ENCODE measurements at regions not wholly inside any gene's neighbourhood (a gene's known extent, or its start where the extent isn't known, plus 50 kb on each side); places are given as distances from the start of the nearest gene placed in this dataset.

DNA sequence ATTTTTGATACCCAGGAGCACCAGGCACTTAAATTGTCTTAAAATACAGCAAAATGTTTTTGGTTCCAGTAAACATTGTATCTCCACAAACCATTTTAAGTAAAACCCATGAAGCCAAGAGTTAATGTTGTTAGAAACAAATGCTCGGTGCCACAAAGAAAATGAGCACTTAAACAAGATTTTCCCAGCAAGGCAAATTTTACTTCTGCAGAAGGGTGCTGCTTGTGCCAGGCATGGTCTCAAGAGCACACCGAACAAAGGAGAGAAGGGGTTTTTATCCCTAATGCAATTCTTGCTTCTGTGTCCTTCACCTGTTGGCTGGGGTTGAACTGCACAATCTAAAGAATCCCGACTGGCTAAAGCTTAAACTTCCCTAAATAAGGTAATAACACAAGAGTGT is 286.7 kb downstream of the ADCYAP1 start:
- POLR2A ChIA-PET, result no interaction called here
- CTCF ChIA-PET, result no interaction called here
- TF ChIP-seq BHLHE40 (IDR thresholded peaks at IDR 0.05; ENCODE audit: borderline replicate concordance) (no peak), FOXA1 (IDR thresholded peaks at IDR 0.05) (no peak), NFRKB (IDR thresholded peaks at IDR 0.05) (no peak), ZNF384 (IDR thresholded peaks at IDR 0.05) (no peak), CTBP1 (IDR thresholded peaks at IDR 0.05; ENCODE audit: borderline replicate concordance) (no peak), ELF4 (IDR thresholded peaks at IDR 0.05) (no peak), LEF1 (IDR thresholded peaks at IDR 0.05; ENCODE audit: borderline replicate concordance) (no peak)
- DNase-seq (ENCODE audit: extremely low spot score), result no peak

DNA sequence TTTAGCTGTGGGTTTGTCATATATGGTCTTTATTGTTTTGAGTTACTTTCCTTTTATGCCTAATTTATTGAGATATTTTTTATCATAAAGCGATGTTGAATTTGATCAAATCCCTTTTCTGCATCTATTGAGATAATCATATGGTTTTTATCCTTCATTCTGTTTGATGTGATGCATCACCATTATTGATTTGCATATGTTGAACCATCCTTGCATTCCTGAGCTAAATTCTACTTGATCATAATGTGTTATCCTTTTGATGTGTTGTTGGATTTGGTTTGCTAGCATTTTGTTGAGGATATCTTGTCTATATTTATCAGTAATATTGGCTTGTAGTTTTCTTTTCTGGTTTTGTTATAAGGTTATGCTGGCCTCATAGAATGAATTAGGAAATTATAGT is 308.5 kb downstream of the ADCYAP1 start:
- TF ChIP-seq, protein P1, sequence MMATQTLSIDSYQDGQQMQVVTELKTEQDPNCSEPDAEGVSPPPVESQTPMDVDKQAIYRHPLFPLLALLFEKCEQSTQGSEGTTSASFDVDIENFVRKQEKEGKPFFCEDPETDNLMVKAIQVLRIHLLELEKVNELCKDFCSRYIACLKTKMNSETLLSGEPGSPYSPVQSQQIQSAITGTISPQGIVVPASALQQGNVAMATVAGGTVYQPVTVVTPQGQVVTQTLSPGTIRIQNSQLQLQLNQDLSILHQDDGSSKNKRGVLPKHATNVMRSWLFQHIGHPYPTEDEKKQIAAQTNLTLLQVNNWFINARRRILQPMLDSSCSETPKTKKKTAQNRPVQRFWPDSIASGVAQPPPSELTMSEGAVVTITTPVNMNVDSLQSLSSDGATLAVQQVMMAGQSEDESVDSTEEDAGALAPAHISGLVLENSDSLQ (IDR thresholded peaks at IDR 0.05), result no peak
- TF ChIP-seq CTBP1 (IDR thresholded peaks at IDR 0.05; ENCODE audit: borderline replicate concordance) (no peak), BHLHE40 (IDR thresholded peaks at IDR 0.05; ENCODE audit: borderline replicate concordance) (no peak), ZNF384 (IDR thresholded peaks at IDR 0.05) (no peak), TARDBP (IDR thresholded peaks at IDR 0.05) (no peak), HDGF (IDR thresholded peaks at IDR 0.05; ENCODE audit: borderline replicate concordance) (no peak), FOXA1 (IDR thresholded peaks at IDR 0.05) (no peak)
- ChIA-PET POLR2A (no interaction called here), CTCF (no interaction called here)
- no peak for DNase-seq (ENCODE audit: extremely low spot score)

DNA sequence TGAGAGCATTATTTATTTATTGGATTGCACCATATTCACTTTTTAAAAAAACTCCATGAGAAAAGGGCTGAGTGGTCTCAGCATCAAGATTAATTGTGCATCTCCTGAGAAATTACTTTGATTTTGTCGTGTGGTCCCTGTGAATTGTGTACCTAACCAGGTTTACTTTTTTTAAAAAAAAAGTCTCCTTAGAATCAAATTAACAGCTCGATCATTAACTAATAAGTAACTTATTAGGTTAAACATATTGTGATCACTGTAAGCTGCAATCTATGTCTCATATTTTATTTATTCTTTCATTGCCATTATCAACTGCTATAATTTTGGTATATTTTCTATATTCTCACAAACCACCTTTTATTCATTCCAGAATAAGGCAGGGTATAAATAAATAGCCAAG is 318.2 kb downstream of the ADCYAP1 start:
- no peak for DNase-seq (ENCODE audit: extremely low spot score)
- ChIA-PET POLR2A (no interaction called here), CTCF (no interaction called here)
- TF ChIP-seq LEF1 (IDR thresholded peaks at IDR 0.05; ENCODE audit: borderline replicate concordance) (no peak), FOXK2 (IDR thresholded peaks at IDR 0.05) (no peak), SP1 (IDR thresholded peaks at IDR 0.05) (no peak), ZNF384 (IDR thresholded peaks at IDR 0.05) (no peak), ARNT (IDR thresholded peaks at IDR 0.05) (no peak), FOXA1 (IDR thresholded peaks at IDR 0.05) (no peak), SUZ12 (IDR thresholded peaks at IDR 0.05) (no peak), L3MBTL2 (conservative IDR thresholded peaks at IDR 0.05) (no peak), NFRKB (IDR thresholded peaks at IDR 0.05) (no peak), CTBP1 (IDR thresholded peaks at IDR 0.05; ENCODE audit: borderline replicate concordance) (no peak), BHLHE40 (IDR thresholded peaks at IDR 0.05; ENCODE audit: borderline replicate concordance) (no peak), TARDBP (IDR thresholded peaks at IDR 0.05) (no peak), ELF4 (IDR thresholded peaks at IDR 0.05) (no peak), FOXM1 (IDR thresholded peaks at IDR 0.05; ENCODE audit: borderline replicate concordance) (no peak)
- TF ChIP-seq, protein P1 (IDR thresholded peaks at IDR 0.05), result no peak

DNA sequence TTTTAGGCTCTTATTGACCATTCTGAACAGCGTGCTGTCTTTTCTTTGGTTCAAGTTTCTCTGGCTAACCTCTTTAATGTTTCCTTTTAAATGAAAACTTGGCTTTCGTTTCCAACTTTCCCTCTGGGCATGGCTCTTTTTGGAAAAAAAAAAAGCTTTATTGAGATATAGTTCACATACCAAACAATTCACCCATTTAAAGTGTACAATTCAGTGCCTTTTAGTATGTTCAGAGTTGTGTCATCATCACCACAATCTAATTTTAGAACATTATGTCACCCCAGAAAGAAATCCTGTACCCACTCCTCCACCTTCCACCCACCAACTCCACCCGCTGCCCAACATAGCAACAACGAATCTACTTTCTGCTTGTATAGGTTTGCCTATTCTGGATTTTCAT is 322.4 kb downstream of the ADCYAP1 start:
- TF ChIP-seq SUZ12 (IDR thresholded peaks at IDR 0.05) (no peak), TARDBP (IDR thresholded peaks at IDR 0.05) (no peak), FOXA1 (IDR thresholded peaks at IDR 0.05) (no peak), ARNT (IDR thresholded peaks at IDR 0.05) (no peak), LEF1 (IDR thresholded peaks at IDR 0.05; ENCODE audit: borderline replicate concordance) (no peak), CTBP1 (IDR thresholded peaks at IDR 0.05; ENCODE audit: borderline replicate concordance) (no peak), L3MBTL2 (conservative IDR thresholded peaks at IDR 0.05) (no peak), NFRKB (IDR thresholded peaks at IDR 0.05) (no peak), ZNF384 (IDR thresholded peaks at IDR 0.05) (no peak), FOXM1 (IDR thresholded peaks at IDR 0.05; ENCODE audit: borderline replicate concordance) (no peak), SP1 (IDR thresholded peaks at IDR 0.05) (no peak), FOXK2 (IDR thresholded peaks at IDR 0.05) (no peak), HDGF (IDR thresholded peaks at IDR 0.05; ENCODE audit: borderline replicate concordance) (no peak), BHLHE40 (IDR thresholded peaks at IDR 0.05; ENCODE audit: borderline replicate concordance) (no peak)
- TF ChIP-seq, protein P1 (IDR thresholded peaks at IDR 0.05), result no peak
- ChIA-PET POLR2A (no interaction called here), CTCF (no interaction called here)
- DNase-seq (ENCODE audit: extremely low spot score), result no peak

DNA sequence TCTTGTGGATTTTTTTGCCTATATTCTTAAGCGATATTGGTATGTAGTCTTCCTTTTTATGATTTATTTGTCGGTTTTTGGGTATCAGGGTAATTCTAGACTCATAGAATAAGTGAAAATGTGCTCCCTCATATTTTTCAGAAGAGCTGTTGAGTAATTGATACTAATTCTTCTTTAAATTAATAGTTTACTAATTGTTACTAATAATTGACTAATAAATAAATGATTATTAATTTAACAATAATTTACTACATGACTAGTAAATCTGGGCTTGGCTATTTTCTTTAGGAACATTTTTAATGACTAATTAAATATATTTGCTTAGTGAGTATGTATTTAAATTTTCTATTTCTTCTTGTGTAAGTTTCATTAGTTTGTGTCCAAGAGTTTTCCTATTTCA is 325.0 kb downstream of the ADCYAP1 start:
- ChIA-PET CTCF (no interaction called here), POLR2A (no interaction called here)
- DNase-seq (ENCODE audit: extremely low spot score), result no peak
- TF ChIP-seq LEF1 (IDR thresholded peaks at IDR 0.05; ENCODE audit: borderline replicate concordance), result no peak
- no peak for TF ChIP-seq SUZ12 (IDR thresholded peaks at IDR 0.05)
- TF ChIP-seq, protein P1 (IDR thresholded peaks at IDR 0.05), result no peak
- no peak for TF ChIP-seq FOXK2 (IDR thresholded peaks at IDR 0.05)
- no peak for TF ChIP-seq TARDBP (IDR thresholded peaks at IDR 0.05)
- TF ChIP-seq ARNT (IDR thresholded peaks at IDR 0.05), result no peak
- no peak for TF ChIP-seq HDGF (IDR thresholded peaks at IDR 0.05; ENCODE audit: borderline replicate concordance)
- TF ChIP-seq L3MBTL2 (conservative IDR thresholded peaks at IDR 0.05), result no peak
- TF ChIP-seq CTBP1 (IDR thresholded peaks at IDR 0.05; ENCODE audit: borderline replicate concordance), result no peak
- TF ChIP-seq FOXM1 (IDR thresholded peaks at IDR 0.05; ENCODE audit: borderline replicate concordance), result no peak
- no peak for TF ChIP-seq FOXA1 (IDR thresholded peaks at IDR 0.05)
- no peak for TF ChIP-seq ZNF384 (IDR thresholded peaks at IDR 0.05)
- no peak for TF ChIP-seq SP1 (IDR thresholded peaks at IDR 0.05)
- TF ChIP-seq ELF4 (IDR thresholded peaks at IDR 0.05), result no peak
- no peak for TF ChIP-seq BHLHE40 (IDR thresholded peaks at IDR 0.05; ENCODE audit: borderline replicate concordance)

DNA sequence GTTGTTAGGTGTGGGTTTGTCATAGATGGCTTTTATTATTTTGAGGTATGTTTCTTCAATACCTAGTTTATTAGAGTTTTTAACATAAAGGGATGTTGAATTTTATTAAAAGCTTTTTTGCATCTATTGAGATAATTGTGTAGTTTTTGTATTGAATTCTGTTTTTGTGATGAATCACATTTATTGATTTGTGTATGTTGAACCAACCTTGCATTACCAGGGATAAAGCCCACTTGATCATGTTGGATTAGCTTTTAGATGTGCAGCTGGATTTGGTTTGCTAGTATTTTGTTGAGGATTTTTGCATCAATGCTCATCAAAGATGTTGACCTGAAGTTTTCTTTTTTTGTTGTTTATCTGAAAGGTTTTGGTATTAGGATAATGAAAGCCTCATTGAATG is 328.2 kb downstream of the ADCYAP1 start:
- no peak for DNase-seq (ENCODE audit: extremely low spot score)
- no peak for TF ChIP-seq FOXM1 (IDR thresholded peaks at IDR 0.05; ENCODE audit: borderline replicate concordance)
- no peak for TF ChIP-seq BHLHE40 (IDR thresholded peaks at IDR 0.05; ENCODE audit: borderline replicate concordance)
- no peak for TF ChIP-seq SP1 (IDR thresholded peaks at IDR 0.05)
- TF ChIP-seq L3MBTL2 (conservative IDR thresholded peaks at IDR 0.05), result no peak
- TF ChIP-seq CTBP1 (IDR thresholded peaks at IDR 0.05; ENCODE audit: borderline replicate concordance), result no peak
- no peak for TF ChIP-seq TARDBP (IDR thresholded peaks at IDR 0.05)
- TF ChIP-seq ELF4 (IDR thresholded peaks at IDR 0.05), result no peak
- TF ChIP-seq LEF1 (IDR thresholded peaks at IDR 0.05; ENCODE audit: borderline replicate concordance), result no peak
- no peak for TF ChIP-seq FOXA1 (IDR thresholded peaks at IDR 0.05)
- TF ChIP-seq, protein P1 (IDR thresholded peaks at IDR 0.05), result no peak
- POLR2A ChIA-PET, result no interaction called here
- CTCF ChIA-PET, result no interaction called here

Measured in HEK293T (cell line).